GM21526 (cell line): ENCODE measurements at regions not wholly inside any gene's neighbourhood (a gene's known extent, or its start where the extent isn't known, plus 50 kb on each side); places are given as distances from the start of the nearest gene placed in this dataset.

Experiments used
- ATAC-seq: cut with Tn5 transposase; IDR thresholded peaks from one replicate; pipeline ENCODE4 v1.9.1; 2021; ENCODE audit warnings: moderate library complexity; ENCODE audit not compliant: unreplicated experiment, low FRiP score

DNA sequence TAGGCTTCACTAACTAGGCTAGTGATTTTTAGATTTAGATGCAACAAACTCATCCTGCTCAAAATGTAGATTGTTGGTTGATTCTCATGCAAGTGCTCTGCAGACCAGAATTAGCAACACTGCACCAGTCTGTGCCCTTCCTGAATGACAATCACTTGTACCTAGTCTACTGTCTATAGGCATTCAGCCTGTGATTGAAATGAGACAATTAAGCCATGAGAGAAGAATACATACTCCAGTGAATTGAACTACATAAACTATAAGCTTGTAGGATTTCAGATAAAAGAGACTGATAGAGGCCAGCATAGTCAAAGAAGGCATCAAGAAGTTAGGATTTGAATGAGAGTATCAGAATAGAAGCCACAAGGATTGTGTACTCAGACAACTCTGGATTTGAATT lies 138.3 kb upstream of the NRXN1 start:
- no peak for ATAC-seq

GRCh38 chr2:51165534-51166260 lies 133.8 kb upstream of the NRXN1 start:
- no peak for ATAC-seq

DNA sequence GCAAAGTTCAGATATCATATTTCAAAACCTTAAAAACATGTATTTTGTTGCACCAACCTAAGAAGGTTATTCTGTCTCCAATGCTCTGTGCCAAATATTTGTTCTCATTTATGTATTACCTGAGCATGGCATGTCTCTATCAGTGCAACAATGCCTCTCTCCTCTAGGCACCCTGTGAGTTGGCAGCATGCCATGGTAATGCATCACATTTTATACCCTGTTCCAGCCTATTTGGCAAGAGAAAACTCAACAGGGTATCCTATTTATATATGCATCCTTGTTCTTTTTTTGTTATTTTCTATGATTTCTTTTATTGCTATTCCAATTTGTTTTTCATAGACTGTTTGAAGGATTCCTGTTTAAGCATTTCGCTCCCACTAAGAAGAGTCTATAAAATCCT lies 126.3 kb upstream of the NRXN1 start:
- no peak for ATAC-seq

GRCh38 chr2:51153236-51153635 lies 121.3 kb upstream of the NRXN1 start:
- no peak for ATAC-seq

DNA sequence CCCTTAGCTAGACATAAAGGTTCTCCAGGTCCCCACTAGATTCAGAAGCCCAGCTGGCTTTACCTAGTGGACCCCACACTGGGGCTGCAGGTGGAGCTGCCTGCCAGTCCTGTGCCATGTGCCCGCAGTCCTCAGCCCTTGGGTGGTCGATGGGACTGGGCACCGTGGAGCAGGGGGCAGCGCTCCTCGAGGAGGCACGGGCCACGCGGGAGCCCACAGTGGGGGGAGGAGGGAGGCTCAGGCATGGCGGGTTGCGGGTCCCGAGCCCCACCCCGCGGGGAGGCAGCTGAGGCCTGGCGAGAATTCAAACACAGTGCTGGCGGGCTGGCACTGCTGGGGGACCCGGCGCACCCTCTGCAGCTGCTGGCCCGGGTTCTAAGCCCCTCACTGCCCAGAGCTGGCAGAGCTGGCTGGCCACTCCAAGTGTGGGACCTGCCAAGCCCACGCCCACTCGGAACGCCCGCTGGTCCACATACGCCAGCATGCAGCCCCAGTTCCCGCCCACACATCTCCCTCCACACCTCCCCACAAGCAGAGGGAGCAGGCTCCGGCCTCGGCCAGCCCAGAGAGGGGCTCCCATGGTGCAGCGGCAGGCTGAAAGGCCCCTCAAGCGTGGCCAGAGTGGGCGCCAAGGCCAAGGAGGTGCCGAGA lies 119.7 kb upstream of the NRXN1 start:
- no peak for ATAC-seq

- ATAC-seq: no peak
These were observed 117.8 kb upstream of the NRXN1 start for GRCh38 chr2:51149725-51150124.

DNA sequence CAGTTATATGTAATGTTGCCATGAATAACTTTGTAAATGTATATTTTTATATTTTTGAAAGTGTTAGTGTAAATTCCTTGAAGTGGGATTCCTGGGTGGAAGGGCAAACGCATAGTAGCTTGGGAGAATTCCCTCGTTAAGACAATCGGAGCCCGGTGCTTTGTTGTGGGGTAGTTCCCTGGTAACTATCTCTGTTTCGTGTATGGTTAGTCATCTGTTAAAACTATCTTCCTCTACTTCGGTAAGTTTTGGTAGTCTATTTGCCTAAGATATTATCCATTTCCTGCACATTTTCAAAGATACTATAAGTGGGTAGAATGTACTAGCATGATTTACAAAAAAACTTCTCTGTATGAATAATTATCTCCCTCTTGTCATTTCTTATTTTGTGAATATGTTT lies 113.8 kb upstream of the NRXN1 start:
- ATAC-seq: no peak

- no peak for ATAC-seq
These were observed 88.9 kb upstream of the NRXN1 start for GRCh38 chr2:51120754-51121280.

DNA sequence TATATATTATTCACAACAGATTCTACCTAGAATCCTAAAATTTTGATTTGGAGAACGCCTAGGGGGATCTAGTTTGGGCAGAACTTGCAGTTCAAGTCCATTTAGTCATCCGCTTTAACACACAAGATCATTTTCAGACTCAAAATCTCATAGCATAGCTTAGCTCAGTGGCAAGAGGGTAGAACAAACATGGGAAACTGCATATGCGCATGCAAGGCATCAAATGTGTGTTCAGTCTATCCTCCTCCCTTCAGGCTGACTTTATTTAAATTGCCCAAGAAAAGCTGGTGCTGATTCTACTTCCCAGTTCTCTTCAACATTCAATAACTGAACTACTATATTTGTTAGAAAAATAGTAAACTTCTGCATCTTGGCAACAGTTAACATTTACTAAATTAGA lies 79.6 kb upstream of the NRXN1 start:
- ATAC-seq: no peak

- no peak for ATAC-seq
These were observed 76.9 kb upstream of the NRXN1 start for GRCh38 chr2:51108794-51109193.

- no peak for ATAC-seq
These were observed 75.9 kb upstream of the NRXN1 start for GRCh38 chr2:51107841-51108240.

GRCh38 chr2:51105811-51106210 lies 73.9 kb upstream of the NRXN1 start:
- ATAC-seq: no peak

DNA sequence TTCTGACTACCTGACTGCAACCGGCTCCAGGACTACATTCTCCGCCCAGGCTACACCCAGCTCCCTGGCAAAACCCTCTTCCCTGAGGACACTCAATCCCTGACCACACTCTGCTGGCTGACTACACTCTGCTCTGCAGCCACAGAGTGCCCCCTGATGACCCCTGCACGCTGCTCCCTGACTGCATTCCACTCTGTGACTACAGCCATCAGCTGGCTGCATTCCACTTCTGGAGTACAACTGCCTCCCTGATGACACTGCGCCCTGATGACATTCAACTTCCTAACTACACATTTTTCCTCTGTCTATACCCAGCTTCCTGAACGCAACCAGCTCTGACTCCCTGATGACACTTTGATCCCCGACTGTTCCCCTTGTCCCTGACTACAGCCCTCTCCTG lies 71.3 kb upstream of the NRXN1 start:
- ATAC-seq: no peak

DNA sequence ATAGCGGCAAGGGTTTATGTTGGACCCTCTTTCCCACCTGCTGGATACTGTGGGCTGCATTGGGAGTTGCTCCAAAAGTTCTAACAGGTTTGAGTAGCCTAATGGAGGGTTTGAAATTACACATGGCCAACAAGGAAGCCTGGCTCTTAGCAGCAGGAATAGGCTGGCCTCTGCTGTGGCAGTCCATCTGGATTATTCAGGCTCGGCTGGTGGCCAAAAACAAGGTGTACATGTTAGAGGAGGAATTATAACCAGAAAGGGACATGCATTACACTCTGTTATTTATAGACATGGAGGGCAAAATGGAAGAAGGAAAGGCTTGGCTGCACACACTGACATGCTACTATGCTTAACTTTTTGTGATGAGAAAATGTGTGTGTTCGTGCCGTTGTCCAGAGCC lies 61.1 kb upstream of the NRXN1 start:
- ATAC-seq: no peak

- ATAC-seq: no peak
These were observed 53.6 kb upstream of the NRXN1 start for GRCh38 chr2:51085420-51086068.

DNA sequence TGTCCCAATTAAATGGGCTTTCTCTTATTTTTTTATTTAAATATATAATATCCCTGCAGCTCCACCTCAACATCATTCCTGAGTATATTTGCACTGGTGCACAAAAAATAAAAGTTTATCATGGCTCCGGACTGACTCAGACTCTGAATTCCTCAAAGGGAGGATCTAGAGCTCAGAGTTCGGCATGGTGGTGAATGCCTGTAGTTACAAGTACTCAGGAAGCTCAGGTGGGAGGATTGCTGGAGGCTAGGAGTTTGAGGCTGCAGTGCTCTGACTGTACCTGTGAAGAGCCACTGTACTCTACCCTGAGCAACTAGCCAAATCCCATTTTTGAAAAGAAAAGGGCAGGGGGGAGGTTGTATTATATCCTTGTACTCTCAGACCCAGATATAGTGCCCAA lies 52.8 kb upstream of the NRXN1 start:
- ATAC-seq: no peak
